GM12878 (cell line): ENCODE measurements at regions not wholly inside any gene's neighbourhood (a gene's known extent, or its start where the extent isn't known, plus 50 kb on each side); places are given as distances from the start of the nearest gene placed in this dataset.
A peak's percentile ranks its signal among the peaks of the same experiment; 100 is the strongest.

Source experiments
- CTCF ChIP-seq, 3 experiments: IDR thresholded peaks in 2 of 3; conservative IDR thresholded peaks in 1 of 3; 2 replicates each; pipeline ENCODE4 v1.5.1; 2011; ENCODE audit warnings: low read depth in 3 of 3, low read length in 3 of 3, mild to moderate bottlenecking in 3 of 3, control low read depth in 2 of 3, moderate library complexity in 2 of 3, inconsistent platforms in 1 of 3, mixed read lengths in 1 of 3; ENCODE audit not compliant: control insufficient read depth in 2 of 3, insufficient read depth in 1 of 3; ENCODE audit errors: extremely low read depth in 1 of 3
- EZH2 ChIP-seq: IDR thresholded peaks from 2 replicates; pipeline ENCODE4 v1.6.1; 2012; ENCODE audit warnings: low read depth, mild to moderate bottlenecking, control low read depth, inconsistent platforms, low read length, borderline replicate concordance; ENCODE audit not compliant: control insufficient read depth
- GATAD2B ChIP-seq: fragments of 450-650 bp; conservative IDR thresholded peaks from 2 replicates; pipeline ENCODE4 v1.6.1; 2017; ENCODE audit warnings: low read depth, mild to moderate bottlenecking, moderate library complexity
- MTA3 ChIP-seq: IDR thresholded peaks from 2 replicates; pipeline ENCODE4 v1.6.1; 2012; ENCODE audit warnings: low read length, inconsistent platforms, borderline replicate concordance
- MYC ChIP-seq: IDR thresholded peaks from 2 replicates; pipeline ENCODE4 v1.6.1; 2011; ENCODE audit warnings: mild to moderate bottlenecking, low read length, moderate library complexity, inconsistent platforms; ENCODE audit not compliant: insufficient read depth, insufficient replicate concordance, insufficient read length, severe bottlenecking
- PML ChIP-seq: IDR thresholded peaks from 2 replicates; pipeline ENCODE4 v1.6.1; 2012; ENCODE audit warnings: low read length, inconsistent platforms
- POLR2AphosphoS5 ChIP-seq: IDR thresholded peaks from 2 replicates; pipeline ENCODE4 v1.6.1; 2011; ENCODE audit warnings: mild to moderate bottlenecking, low read length, inconsistent platforms
- POU2F2 ChIP-seq: IDR thresholded peaks from 3 replicates; pipeline ENCODE4 v1.6.1; 2011; ENCODE audit warnings: low read depth, mild to moderate bottlenecking, low read length, borderline replicate concordance
- RCOR1 ChIP-seq: conservative IDR thresholded peaks from 2 replicates; pipeline ENCODE4 v1.6.1; 2012; ENCODE audit warnings: low read depth, low read length, improper control_type of control experiment
- SUZ12 ChIP-seq: fragments of 200-600 bp; sonication (generic); IDR thresholded peaks from one replicate; pipeline ENCODE4 v1.6.1; 2018; ENCODE audit warnings: antibody characterized with exemption, mild to moderate bottlenecking; ENCODE audit not compliant: unreplicated experiment
- TARDBP ChIP-seq: IDR thresholded peaks from 2 replicates; pipeline ENCODE4 v1.6.1; 2016; ENCODE audit warnings: borderline replicate concordance
- ZNF274 ChIP-seq: IDR thresholded peaks from one replicate; pipeline ENCODE4 v1.8.0; 2011; ENCODE audit not compliant: insufficient read length, insufficient read depth
- TF ChIP-seq, protein P1 (sequence below): fragments of 450-650 bp; IDR thresholded peaks from 2 replicates; pipeline ENCODE4 v1.6.1; 2014; ENCODE audit warnings: mild to moderate bottlenecking
- TF ChIP-seq, protein P2 (sequence below): fragments of 450-650 bp; IDR thresholded peaks from 2 replicates; pipeline ENCODE4 v1.6.1; 2017; ENCODE audit warnings: mild to moderate bottlenecking, moderate library complexity

DNA sequence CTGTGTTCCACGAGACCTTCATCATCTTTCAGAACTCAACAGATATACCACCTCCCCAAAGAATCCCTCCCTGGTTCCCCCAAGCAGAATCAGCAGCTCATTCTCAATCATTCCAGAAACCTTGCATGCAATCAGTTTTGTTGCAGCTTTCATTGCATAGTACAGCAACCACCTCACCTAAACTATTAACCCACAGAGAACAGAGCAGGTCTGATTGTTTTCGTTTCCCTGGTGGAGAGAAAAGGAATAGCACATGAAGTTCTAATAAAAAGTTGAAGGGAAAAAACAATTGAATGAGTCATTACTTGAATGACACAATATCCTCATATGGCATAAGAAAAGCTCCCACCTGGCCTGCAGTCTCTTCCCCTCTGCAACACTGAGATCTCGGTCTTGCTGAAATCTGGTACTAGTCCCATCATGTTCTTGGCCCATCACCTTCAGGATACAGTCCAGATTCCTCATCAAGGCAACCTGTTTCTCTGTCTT, 147.1 kb upstream of the GDF10 start:
- peak in 1 of 3 experiments; percentile 22; a peak in 1 of 6 replicates for TF ChIP-seq CTCF (IDR thresholded peaks at IDR 0.05 in 2 of 3, conservative IDR thresholded peaks at IDR 0.05 in 1 of 3; ENCODE audit: control insufficient read depth in 2 of 3, extremely low read depth in 1 of 3, insufficient read depth in 1 of 3, low read depth in 3 of 3, low read length in 3 of 3)
- TF ChIP-seq POU2F2, result no peak
- no peak for TF ChIP-seq POLR2AphosphoS5
- TF ChIP-seq GATAD2B, result no peak
- TF ChIP-seq PML, result no peak
- TF ChIP-seq MTA3, result no peak
- TF ChIP-seq, protein P1, sequence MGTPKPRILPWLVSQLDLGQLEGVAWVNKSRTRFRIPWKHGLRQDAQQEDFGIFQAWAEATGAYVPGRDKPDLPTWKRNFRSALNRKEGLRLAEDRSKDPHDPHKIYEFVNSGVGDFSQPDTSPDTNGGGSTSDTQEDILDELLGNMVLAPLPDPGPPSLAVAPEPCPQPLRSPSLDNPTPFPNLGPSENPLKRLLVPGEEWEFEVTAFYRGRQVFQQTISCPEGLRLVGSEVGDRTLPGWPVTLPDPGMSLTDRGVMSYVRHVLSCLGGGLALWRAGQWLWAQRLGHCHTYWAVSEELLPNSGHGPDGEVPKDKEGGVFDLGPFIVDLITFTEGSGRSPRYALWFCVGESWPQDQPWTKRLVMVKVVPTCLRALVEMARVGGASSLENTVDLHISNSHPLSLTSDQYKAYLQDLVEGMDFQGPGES, result no peak
- TF ChIP-seq SUZ12, result no peak
- TF ChIP-seq, protein P2, sequence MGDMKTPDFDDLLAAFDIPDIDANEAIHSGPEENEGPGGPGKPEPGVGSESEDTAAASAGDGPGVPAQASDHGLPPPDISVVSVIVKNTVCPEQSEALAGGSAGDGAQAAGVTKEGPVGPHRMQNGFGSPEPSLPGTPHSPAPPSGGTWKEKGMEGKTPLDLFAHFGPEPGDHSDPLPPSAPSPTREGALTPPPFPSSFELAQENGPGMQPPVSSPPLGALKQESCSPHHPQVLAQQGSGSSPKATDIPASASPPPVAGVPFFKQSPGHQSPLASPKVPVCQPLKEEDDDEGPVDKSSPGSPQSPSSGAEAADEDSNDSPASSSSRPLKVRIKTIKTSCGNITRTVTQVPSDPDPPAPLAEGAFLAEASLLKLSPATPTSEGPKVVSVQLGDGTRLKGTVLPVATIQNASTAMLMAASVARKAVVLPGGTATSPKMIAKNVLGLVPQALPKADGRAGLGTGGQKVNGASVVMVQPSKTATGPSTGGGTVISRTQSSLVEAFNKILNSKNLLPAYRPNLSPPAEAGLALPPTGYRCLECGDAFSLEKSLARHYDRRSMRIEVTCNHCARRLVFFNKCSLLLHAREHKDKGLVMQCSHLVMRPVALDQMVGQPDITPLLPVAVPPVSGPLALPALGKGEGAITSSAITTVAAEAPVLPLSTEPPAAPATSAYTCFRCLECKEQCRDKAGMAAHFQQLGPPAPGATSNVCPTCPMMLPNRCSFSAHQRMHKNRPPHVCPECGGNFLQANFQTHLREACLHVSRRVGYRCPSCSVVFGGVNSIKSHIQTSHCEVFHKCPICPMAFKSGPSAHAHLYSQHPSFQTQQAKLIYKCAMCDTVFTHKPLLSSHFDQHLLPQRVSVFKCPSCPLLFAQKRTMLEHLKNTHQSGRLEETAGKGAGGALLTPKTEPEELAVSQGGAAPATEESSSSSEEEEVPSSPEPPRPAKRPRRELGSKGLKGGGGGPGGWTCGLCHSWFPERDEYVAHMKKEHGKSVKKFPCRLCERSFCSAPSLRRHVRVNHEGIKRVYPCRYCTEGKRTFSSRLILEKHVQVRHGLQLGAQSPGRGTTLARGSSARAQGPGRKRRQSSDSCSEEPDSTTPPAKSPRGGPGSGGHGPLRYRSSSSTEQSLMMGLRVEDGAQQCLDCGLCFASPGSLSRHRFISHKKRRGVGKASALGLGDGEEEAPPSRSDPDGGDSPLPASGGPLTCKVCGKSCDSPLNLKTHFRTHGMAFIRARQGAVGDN, result no peak
- no peak for TF ChIP-seq EZH2
- no peak for TF ChIP-seq ZNF274
- no peak for TF ChIP-seq MYC
- TF ChIP-seq TARDBP, result no peak
- no peak for TF ChIP-seq RCOR1
